GM12878 (cell line): ENCODE measurements at regions not wholly inside any gene's neighbourhood (a gene's known extent, or its start where the extent isn't known, plus 50 kb on each side); places are given as distances from the start of the nearest gene placed in this dataset.

Source experiments
- ATAC-seq: fragments of 200-7000 bp; cut with Tn5 transposase; 3 replicates; pipeline ENCODE4 v1.9.1; 2020; ENCODE audit warnings: mild to moderate bottlenecking, moderate library complexity
- BruUV-seq: library from RNA; stranded (reverse); fragments of 400-500 nt; replicated peaks from 2 replicates; lab custom pipeline; 2021; lab: Mats Ljungman, UMichigan
- CTCF ChIA-PET: fragments of 300-600 bp; sonication (Branson Sonifier 250); formaldehyde crosslinking; extraction: SDS; loops from one replicate; lab custom pipeline; 2021; ENCODE audit warnings: inconsistent platforms; lab: Yijun Ruan, JAX
- POLR2A ChIA-PET: fragments of 350-600 bp; formaldehyde crosslinking; extraction: SDS; loops from one replicate; lab custom pipeline; 2021; ENCODE audit warnings: inconsistent platforms; lab: Charles Lee
- RAD21 ChIA-PET: fragments of 300-600 bp; sonication (Branson Sonifier 250); formaldehyde crosslinking; loops from one replicate; lab custom pipeline; 2023; ENCODE audit warnings: antibody characterized with exemption; ENCODE audit not compliant: unreplicated experiment; lab: Charles Lee
- SMC1A ChIA-PET: fragments of 300-600 bp; sonication (Branson Sonifier 250); formaldehyde crosslinking; loops from one replicate; lab custom pipeline; 2023; ENCODE audit not compliant: unreplicated experiment, uncharacterized antibody; lab: Charles Lee
- DNase-seq: peaks from one replicate; pipeline ENCODE4 v3.0.0-alpha.2; 2011; ENCODE audit warnings: low read depth, low spot score
- FAIRE-seq: peaks from 3 replicates; lab custom pipeline; 2011; peaks lifted over from hg19 to GRCh38; lab: Jason Lieb, UNC
- H2AFZ ChIP-seq: 2 replicates; pipeline ENCODE4 v1.6.0; 2011; ENCODE audit warnings: low read depth, low read length, control low read depth; ENCODE audit not compliant: control insufficient read depth
- H3K27ac ChIP-seq: 2 replicates; pipeline ENCODE4 v1.5.1; 2011; ENCODE audit warnings: control low read depth; ENCODE audit not compliant: control insufficient read depth, insufficient read depth
- H3K27me3 ChIP-seq, 2 experiments: replicated peaks in 1 of 2; 2 replicates each; pipeline versions ENCODE4 v1.6.0 to v1.6.1; 2011; ENCODE audit warnings: low read length in 1 of 2; ENCODE audit not compliant: control insufficient read depth in 2 of 2, insufficient read depth in 2 of 2
- H3K36me3 ChIP-seq, 2 experiments: 2 replicates each; pipeline ENCODE4 v1.5.1; 2011; ENCODE audit warnings: low read length in 1 of 2; ENCODE audit not compliant: control insufficient read depth in 2 of 2, insufficient read depth in 2 of 2
- H3K4me1 ChIP-seq: 2 replicates; pipeline ENCODE4 v1.6.1; 2011; ENCODE audit warnings: mild to moderate bottlenecking, low read length, moderate library complexity, mixed read lengths; ENCODE audit not compliant: control insufficient read depth, insufficient read depth
- H3K4me2 ChIP-seq: 2 replicates; pipeline ENCODE4 v1.6.0; 2011; ENCODE audit warnings: control low read depth; ENCODE audit not compliant: control insufficient read depth, insufficient read depth
- H3K4me3 ChIP-seq: fragments of 200-600 bp; sonication (generic); 2 replicates; pipeline ENCODE4 v1.5.1; 2016
- H3K79me2 ChIP-seq: 2 replicates; pipeline ENCODE4 v1.6.0; 2011; ENCODE audit warnings: low read length; ENCODE audit not compliant: control insufficient read depth, insufficient read depth
- H3K9ac ChIP-seq: 2 replicates; pipeline ENCODE4 v1.8.0; 2011; ENCODE audit warnings: low read length, control low read depth, mixed read lengths; ENCODE audit not compliant: control insufficient read depth, insufficient read depth
- H3K9me3 ChIP-seq: replicated peaks from 3 replicates; pipeline ENCODE4 v1.5.1; 2011; ENCODE audit warnings: mild to moderate bottlenecking, low read length; ENCODE audit not compliant: control insufficient read depth, insufficient read depth
- H4K20me1 ChIP-seq: 2 replicates; pipeline ENCODE4 v1.6.0; 2011; ENCODE audit not compliant: control insufficient read depth, insufficient read depth
- ATF3 ChIP-seq: IDR thresholded peaks from 2 replicates; pipeline ENCODE4 v1.6.1; 2011; ENCODE audit warnings: low read depth, mild to moderate bottlenecking, low read length, moderate library complexity, borderline replicate concordance; ENCODE audit errors: extremely low read depth
- BHLHE40 ChIP-seq, 2 experiments: fragments of 450-650 bp in 1 of 2; IDR thresholded peaks; 2 replicates each; pipeline ENCODE4 v1.6.1; 2011 to 2017; ENCODE audit warnings: low read depth in 2 of 2, borderline replicate concordance in 1 of 2, improper control_type of control experiment in 1 of 2, low read length in 1 of 2, mild to moderate bottlenecking in 1 of 2
- EED ChIP-seq: sonication (generic); IDR thresholded peaks from 2 replicates; pipeline ENCODE4 v1.6.1; 2016; ENCODE audit warnings: antibody characterized with exemption, low read depth
- KLF5 ChIP-seq: fragments of 450-650 bp; IDR thresholded peaks from 2 replicates; pipeline ENCODE4 v1.6.1; 2014; ENCODE audit warnings: mild to moderate bottlenecking; ENCODE audit not compliant: partially characterized antibody
- MEF2B ChIP-seq: fragments of 450-650 bp; IDR thresholded peaks from 2 replicates; pipeline ENCODE4 v1.6.1; 2018; ENCODE audit warnings: mild to moderate bottlenecking, moderate library complexity; ENCODE audit not compliant: partially characterized antibody, poor library complexity, severe bottlenecking
- MTA2 ChIP-seq: fragments of 450-650 bp; IDR thresholded peaks from 2 replicates; pipeline ENCODE4 v1.6.1; 2016; ENCODE audit warnings: low read depth, mild to moderate bottlenecking, moderate library complexity
- NFYB ChIP-seq: IDR thresholded peaks from 2 replicates; pipeline ENCODE4 v1.6.1; 2011; ENCODE audit warnings: low read depth, mild to moderate bottlenecking, low read length, improper control_type of control experiment, moderate library complexity; ENCODE audit not compliant: insufficient read depth
- PAX8 ChIP-seq: fragments of 450-650 bp; IDR thresholded peaks from 2 replicates; pipeline ENCODE4 v1.6.1; 2017; ENCODE audit warnings: mild to moderate bottlenecking, moderate library complexity
- SRF ChIP-seq, 2 experiments: IDR thresholded peaks; 2 replicates each; pipeline ENCODE4 v1.6.1; 2011; ENCODE audit warnings: low read depth in 2 of 2, low read length in 2 of 2, mild to moderate bottlenecking in 1 of 2, moderate library complexity in 1 of 2
- WGBS: methylation state at CpG from one replicate; pipeline ENCODE4 v1.1.6; 2016; ENCODE audit warnings: low lambda C conversion rate; ENCODE audit not compliant: insufficient replicate concordance, insufficient coverage; ENCODE audit errors: missing lambda C conversion rate; 5-methylcytosine and 5-hydroxymethylcytosine counted together
- in situ Hi-C: fragments of 300-500 bp; cut with MboI; formaldehyde crosslinking; loops from 9 replicates; pipeline ENCODE4 v1.14.3; 2018; ENCODE audit warnings: mixed read lengths
- intact Hi-C: fragments of 100-400 bp; cut with micrococcal nuclease; formaldehyde crosslinking; loops from one replicate; pipeline ENCODE4 v1.14.2; 2022; ENCODE audit not compliant: unreplicated experiment

GRCh38 chr10:109126541-109126940 lies 796.8 kb downstream of the XPNPEP1 start:
- ChIA-PET CTCF (no interaction called here), POLR2A (no interaction called here), SMC1A (no interaction called here), RAD21 (no interaction called here)
- H3K36me3 ChIP-seq: no peaks in the 10 kb centered on the region
- no peaks in the 10 kb centered on the region for H3K27me3 ChIP-seq
- no peaks in the 10 kb centered on the region for H3K9me3 ChIP-seq
- no peak overlapping the region for H3K4me2 ChIP-seq
- H3K79me2 ChIP-seq: no peaks in the 10 kb centered on the region
- no peak overlapping the region for H3K27ac ChIP-seq
- DNase-seq: no peak
- 21% methylated on average over 3 of the region's 3 CpGs for WGBS
- in situ Hi-C loops (no loop called here), intact Hi-C loops (no loop called here)
- no peak overlapping the region for H2AFZ ChIP-seq
- no TSS peak for BruUV-seq
- TF ChIP-seq ATF3 (no peak), NFYB (no peak), EED (no peak), PAX8 (no peak), KLF5 (no peak), MEF2B (no peak), BHLHE40 (IDR thresholded peaks at IDR 0.05; ENCODE audit: borderline replicate concordance in 1 of 2, low read depth in 2 of 2, low read length in 1 of 2) (no peak), MTA2 (no peak), SRF (IDR thresholded peaks at IDR 0.05; ENCODE audit: low read depth in 2 of 2, low read length in 2 of 2) (no peak)
- no peak for ATAC-seq
- no peaks in the 10 kb centered on the region for H3K4me1 ChIP-seq
- H3K4me3 ChIP-seq: no peak overlapping the region
- no peaks in the 10 kb centered on the region for H4K20me1 ChIP-seq
- FAIRE-seq: no peak
- no peak overlapping the region for H3K9ac ChIP-seq
